IPS DF 19.7 (cell line): ENCODE measurements at regions not wholly inside any gene's neighbourhood (a gene's known extent, or its start where the extent isn't known, plus 50 kb on each side); places are given as distances from the start of the nearest gene placed in this dataset.

ENCODE experiments used
- DNase-seq: peaks from one replicate; pipeline ENCODE4 v3.0.0-alpha.2; 2013; ENCODE audit warnings: low read depth, low spot score

GRCh38 chr16:82497139-82497538, 129.6 kb upstream of the CDH13 start:
- DNase-seq = no peak

GRCh38 chr16:82488460-82488859, 138.3 kb upstream of the CDH13 start:
- DNase-seq = no peak

GRCh38 chr16:82481455-82481854, 145.3 kb upstream of the CDH13 start:
- DNase-seq = no peak

- DNase-seq = no peak
These were observed 150.0 kb upstream of the CDH13 start for GRCh38 chr16:82476786-82477185.

GRCh38 chr16:82470620-82471152, 156.1 kb upstream of the CDH13 start:
- no peak for DNase-seq

GRCh38 chr16:82470016-82470415, 156.8 kb upstream of the CDH13 start:
- no peak for DNase-seq

- no peak for DNase-seq
These were observed 162.6 kb upstream of the CDH13 start for GRCh38 chr16:82464187-82464586.

- no peak for DNase-seq
These were observed 166.0 kb upstream of the CDH13 start for GRCh38 chr16:82460766-82461165.

GRCh38 chr16:82459580-82460256, 167.1 kb upstream of the CDH13 start:
- DNase-seq = no peak

- no peak for DNase-seq
These were observed 170.1 kb upstream of the CDH13 start for GRCh38 chr16:82456683-82457082.

GRCh38 chr16:82454566-82454965, 172.2 kb upstream of the CDH13 start:
- no peak for DNase-seq

GRCh38 chr16:82454152-82454551, 172.6 kb upstream of the CDH13 start:
- DNase-seq = no peak

- no peak for DNase-seq
These were observed 174.6 kb upstream of the CDH13 start for GRCh38 chr16:82452004-82452756.

- DNase-seq = no peak
These were observed 175.3 kb upstream of the CDH13 start for GRCh38 chr16:82451449-82451848.

- no peak for DNase-seq
These were observed 186.4 kb upstream of the CDH13 start for GRCh38 chr16:82440336-82440735.

- DNase-seq = no peak
These were observed 187.0 kb upstream of the CDH13 start for GRCh38 chr16:82439678-82440293.

- DNase-seq = no peak
These were observed 193.7 kb upstream of the CDH13 start for GRCh38 chr16:82433042-82433441.

GRCh38 chr16:82432261-82432660, 194.5 kb upstream of the CDH13 start:
- DNase-seq = no peak

GRCh38 chr16:82425661-82426060, 201.1 kb upstream of the CDH13 start:
- DNase-seq = no peak

GRCh38 chr16:82421851-82422250, 204.9 kb upstream of the CDH13 start:
- DNase-seq = no peak

- no peak for DNase-seq
These were observed 207.4 kb upstream of the CDH13 start for GRCh38 chr16:82419332-82419731.

GRCh38 chr16:82414476-82414875, 212.3 kb upstream of the CDH13 start:
- no peak for DNase-seq

- DNase-seq = no peak
These were observed 214.0 kb upstream of the CDH13 start for GRCh38 chr16:82412770-82413169.
